HT-29 (cell line): ENCODE measurements at regions not wholly inside any gene's neighbourhood (a gene's known extent, or its start where the extent isn't known, plus 50 kb on each side); places are given as distances from the start of the nearest gene placed in this dataset.
"Not testable (repeated sequence)": the region's sequence is repeated elsewhere in the genome, so short reads cannot be mapped to it uniquely, and the experiment has no call there.

ENCODE experiments used
- DNase-seq: peaks from one replicate; pipeline ENCODE4 v3.0.0-alpha.2; 2015; ENCODE audit warnings: low spot score

GRCh38 chr1:172754609-172755008, 95.7 kb downstream of the FASLG start:
- no peak for DNase-seq

GRCh38 chr1:172755099-172755498, 96.2 kb downstream of the FASLG start:
- no peak for DNase-seq

GRCh38 chr1:172756024-172756423, 97.1 kb downstream of the FASLG start:
- no peak for DNase-seq

- DNase-seq, result no peak
Measured at GRCh38 chr1:172758259-172758658, 99.4 kb downstream of the FASLG start.

GRCh38 chr1:172760121-172760520, 101.2 kb downstream of the FASLG start:
- DNase-seq, result no peak

GRCh38 chr1:172761581-172762486, 102.9 kb downstream of the FASLG start:
- no peak for DNase-seq

GRCh38 chr1:172763057-172763456, 104.2 kb downstream of the FASLG start:
- DNase-seq, result no peak

GRCh38 chr1:172764378-172764777, 105.5 kb downstream of the FASLG start:
- DNase-seq, result no peak

- DNase-seq, result no peak
Measured at GRCh38 chr1:172766462-172766861, 107.6 kb downstream of the FASLG start.

- DNase-seq, result no peak
Measured at GRCh38 chr1:172770071-172770470, 111.2 kb downstream of the FASLG start.

GRCh38 chr1:172774561-172774960, 115.7 kb downstream of the FASLG start:
- DNase-seq, result no peak

- DNase-seq, result no peak
Measured at GRCh38 chr1:172775606-172776005, 116.7 kb downstream of the FASLG start.

GRCh38 chr1:172776071-172776470, 117.2 kb downstream of the FASLG start:
- no peak for DNase-seq

GRCh38 chr1:172777767-172778166, 118.9 kb downstream of the FASLG start:
- DNase-seq, result no peak

- DNase-seq, result peak; percentile 11
Measured at GRCh38 chr1:172778456-172779455, 119.9 kb downstream of the FASLG start.

GRCh38 chr1:172779491-172779890, 120.6 kb downstream of the FASLG start:
- no peak for DNase-seq

- DNase-seq, result no peak
Measured at GRCh38 chr1:172781513-172782140, 122.7 kb downstream of the FASLG start.

- DNase-seq, result no peak
Measured at GRCh38 chr1:172789840-172790239, 130.9 kb downstream of the FASLG start.

- no peak for DNase-seq
Measured at GRCh38 chr1:172790245-172790644, 131.3 kb downstream of the FASLG start.

- no peak for DNase-seq
Measured at GRCh38 chr1:172793823-172794222, 134.9 kb downstream of the FASLG start.

- DNase-seq, result no peak
Measured at GRCh38 chr1:172795741-172796140, 136.8 kb downstream of the FASLG start.

- DNase-seq, result not testable (repeated sequence)
Measured at GRCh38 chr1:172799804-172800203, 140.9 kb downstream of the FASLG start.
